ENCODE measurements at regions not wholly inside any gene's neighbourhood (a gene's known extent, or its start where the extent isn't known, plus 50 kb on each side); places are given as distances from the start of the nearest gene placed in this dataset.

GRCh38 chr12:126685636-126686035 is 1581.3 kb upstream of the TMEM132C start:
- no peak for DNase-seq (ENCODE audit: low read depth)
- no peak overlapping the region for H3K4me3 ChIP-seq (ENCODE audit: low read depth, low read length)
- TF ChIP-seq CTCF (IDR thresholded peaks at IDR 0.05; ENCODE audit: insufficient read depth, low read depth, low read length), result no peak

GRCh38 chr12:126688556-126688955 is 1578.4 kb upstream of the TMEM132C start:
- no peak for DNase-seq (ENCODE audit: low read depth)
- TF ChIP-seq CTCF (IDR thresholded peaks at IDR 0.05; ENCODE audit: insufficient read depth, low read depth, low read length), result no peak
- no peak overlapping the region for H3K4me3 ChIP-seq (ENCODE audit: low read depth, low read length)

GRCh38 chr12:126700096-126700495 is 1566.9 kb upstream of the TMEM132C start:
- DNase-seq (ENCODE audit: low read depth), result no peak
- no peak overlapping the region for H3K4me3 ChIP-seq (ENCODE audit: low read depth, low read length)
- no peak for TF ChIP-seq CTCF (IDR thresholded peaks at IDR 0.05; ENCODE audit: insufficient read depth, low read depth, low read length)

- DNase-seq (ENCODE audit: low read depth), result no peak
- TF ChIP-seq CTCF (IDR thresholded peaks at IDR 0.05; ENCODE audit: insufficient read depth, low read depth, low read length), result no peak
- no peak overlapping the region for H3K4me3 ChIP-seq (ENCODE audit: low read depth, low read length)
These were observed 1562.4 kb upstream of the TMEM132C start for GRCh38 chr12:126704609-126705008.

- TF ChIP-seq CTCF (IDR thresholded peaks at IDR 0.05; ENCODE audit: insufficient read depth, low read depth, low read length), result no peak
- H3K4me3 ChIP-seq (ENCODE audit: low read depth, low read length), result no peak overlapping the region
- DNase-seq (ENCODE audit: low read depth), result no peak
These were observed 1560.7 kb upstream of the TMEM132C start for GRCh38 chr12:126706300-126706699.

GRCh38 chr12:126708492-126708896 is 1558.5 kb upstream of the TMEM132C start:
- TF ChIP-seq CTCF (IDR thresholded peaks at IDR 0.05; ENCODE audit: insufficient read depth, low read depth, low read length), result no peak
- peak; percentile 18 for DNase-seq (ENCODE audit: low read depth)
- no peak overlapping the region for H3K4me3 ChIP-seq (ENCODE audit: low read depth, low read length)

GRCh38 chr12:126718365-126718764 is 1548.6 kb upstream of the TMEM132C start:
- no peak for TF ChIP-seq CTCF (IDR thresholded peaks at IDR 0.05; ENCODE audit: insufficient read depth, low read depth, low read length)
- DNase-seq (ENCODE audit: low read depth), result no peak
- no peak overlapping the region for H3K4me3 ChIP-seq (ENCODE audit: low read depth, low read length)
